Sigmoid colon (tissue), 6 donors: ENCODE measurements at regions not wholly inside any gene's neighbourhood (a gene's known extent, or its start where the extent isn't known, plus 50 kb on each side); places are given as distances from the start of the nearest gene placed in this dataset.
"Not testable (repeated sequence)": the region's sequence is repeated elsewhere in the genome, so short reads cannot be mapped to it uniquely, and the experiment has no call there.

Source experiments
- DNase-seq: peaks from one replicate; pipeline ENCODE4 v3.0.0-alpha.2; 2019
- H3K27ac ChIP-seq, 4 donors: fragments of 200-600 bp; sonication (generic); one replicate each; pipeline ENCODE4 v1.5.1; 2016 to 2019; ENCODE audit warnings: mild to moderate bottlenecking in 1 of 4
- H3K27me3 ChIP-seq, 3 donors: fragments of 200-600 bp; sonication (generic); one replicate each; pipeline ENCODE4 v1.5.1; 2019; ENCODE audit warnings: mild to moderate bottlenecking in 1 of 3
- H3K36me3 ChIP-seq, 4 donors: fragments of 200-600 bp; sonication (generic); one replicate each; pipeline ENCODE4 v1.5.1; 2016 to 2019
- H3K4me1 ChIP-seq, 4 donors: fragments of 200-600 bp; sonication (generic); one replicate each; pipeline ENCODE4 v1.5.1; 2017 to 2019
- H3K4me3 ChIP-seq, 4 donors: fragments of 200-600 bp; sonication (generic); one replicate each; pipeline ENCODE4 v1.5.1; 2017 to 2019; ENCODE audit warnings: mild to moderate bottlenecking in 2 of 4, moderate library complexity in 1 of 4
- H3K9me3 ChIP-seq, 4 donors: fragments of 200-600 bp in 3 of 4; sonication (generic) in 3 of 4; one replicate each; pipeline versions ENCODE4 v1.5.1 to v1.6.1; 2013 to 2019
- CTCF ChIP-seq, 4 experiments: fragments of 450-650 bp in 3 of 4; fragments of 200-600 bp in 1 of 4; IDR thresholded peaks; one replicate each; pipeline ENCODE4 v1.5.1; 2016 to 2019; ENCODE audit warnings: antibody characterized with exemption in 4 of 4, mild to moderate bottlenecking in 3 of 4, moderate library complexity in 2 of 4
- EP300 ChIP-seq, 4 donors: sonication (generic); formaldehyde crosslinking; IDR thresholded peaks; one replicate each; pipeline ENCODE4 v1.6.1; 2017; ENCODE audit warnings: antibody characterized with exemption in 4 of 4
- POLR2A ChIP-seq, 2 donors: fragments of 450-650 bp; IDR thresholded peaks; one replicate each; pipeline ENCODE4 v1.6.1; 2016; ENCODE audit warnings: antibody characterized with exemption in 2 of 2, mild to moderate bottlenecking in 2 of 2, moderate library complexity in 2 of 2
- POLR2AphosphoS5 ChIP-seq, 4 donors: sonication (generic); formaldehyde crosslinking; IDR thresholded peaks; one replicate each; pipeline ENCODE4 v1.6.1; 2017; ENCODE audit warnings: antibody characterized with exemption in 4 of 4
- WGBS, 2 donors: extraction: QIAGEN DNeasy Blood & Tissue Kit; methylation state at CpG; one replicate each; pipeline ENCODE4 v1.1.7; 2013; 5-methylcytosine and 5-hydroxymethylcytosine counted together
- intact Hi-C: fragments of 100-400 bp; cut with DNase I; formaldehyde crosslinking; loops from one replicate; pipeline ENCODE4 v1.15.1; 2023
- donor health status: healthy with polysubstance abuse.
- donor health status: healthy.

GRCh38 chr9:68593760-68594159 is 53.1 kb upstream of the TMEM252 start:
- DNase-seq, H3K9me3 ChIP-seq, H3K4me3 ChIP-seq, H3K27ac ChIP-seq, H3K36me3 ChIP-seq, H3K4me1 ChIP-seq, H3K27me3 ChIP-seq, intact Hi-C loops: not testable (repeated sequence)
- 66 to 70% methylated on average over 2 of the region's 2 CpGs for WGBS, 2 donors

- intact Hi-C loops: no loop called here
- no peaks in the 10 kb centered on the region for H3K9me3 ChIP-seq
- TF ChIP-seq CTCF (IDR thresholded peaks at IDR 0.05): no peak
- no peak for TF ChIP-seq POLR2A (IDR thresholded peaks at IDR 0.05)
- TF ChIP-seq POLR2AphosphoS5 (IDR thresholded peaks at IDR 0.05): no peak
- no peak for TF ChIP-seq EP300 (IDR thresholded peaks at IDR 0.05)
- no peaks in the 10 kb centered on the region for H3K36me3 ChIP-seq
- H3K27me3 ChIP-seq: no peaks in the 10 kb centered on the region
- no peak overlapping the region for H3K4me3 ChIP-seq
- no peak for DNase-seq
- 88 to 90% methylated on average over 3 of the region's 3 CpGs for WGBS, 2 donors
- no peak overlapping the region for H3K27ac ChIP-seq
- H3K4me1 ChIP-seq: no peaks in the 10 kb centered on the region
Observed at GRCh38 chr9:68595868-68596267, 55.2 kb upstream of the TMEM252 start.

- 73 to 91% methylated on average over 1 of the region's 1 CpG for WGBS, 2 donors
Observed at GRCh38 chr9:68597362-68597997, 56.8 kb upstream of the TMEM252 start.

GRCh38 chr9:68599826-68600225 is 59.1 kb upstream of the TMEM252 start:
- Histone ChIP-seq H3K9me3 (no peaks in the 10 kb centered on the region), H3K27me3 (no peaks in the 10 kb centered on the region), H3K27ac (no peak overlapping the region), H3K36me3 (no peaks in the 10 kb centered on the region), H3K4me1 (no peaks in the 10 kb centered on the region), H3K4me3 (no peak overlapping the region)
- no peak for TF ChIP-seq POLR2AphosphoS5 (IDR thresholded peaks at IDR 0.05)
- no peak for TF ChIP-seq POLR2A (IDR thresholded peaks at IDR 0.05)
- no peak for TF ChIP-seq EP300 (IDR thresholded peaks at IDR 0.05)
- no peak for TF ChIP-seq CTCF (IDR thresholded peaks at IDR 0.05)
- no peak for DNase-seq
- WGBS, 2 donors: 89 to 93% methylated on average over 2 of the region's 2 CpGs
- intact Hi-C loops: loop anchor here (5.0 kb wide), 1 partner anchor 417 kb away; no protein-coding TSS in a partner anchor

More at GRCh38 chr9:68597362-68597997, 56.8 kb upstream of the TMEM252 start:
- no peaks in the 10 kb centered on the region for H3K4me1 ChIP-seq
- DNase-seq: no peak
- intact Hi-C loops: no loop called here
- H3K4me3 ChIP-seq: no peak overlapping the region
- no peaks in the 10 kb centered on the region for H3K9me3 ChIP-seq
- TF ChIP-seq POLR2AphosphoS5 (IDR thresholded peaks at IDR 0.05): no peak
- no peak for TF ChIP-seq CTCF (IDR thresholded peaks at IDR 0.05)
- no peak for TF ChIP-seq POLR2A (IDR thresholded peaks at IDR 0.05)
- TF ChIP-seq EP300 (IDR thresholded peaks at IDR 0.05): no peak
- H3K36me3 ChIP-seq: no peaks in the 10 kb centered on the region
- no peak overlapping the region for H3K27ac ChIP-seq
- H3K27me3 ChIP-seq: no peaks in the 10 kb centered on the region

GRCh38 chr9:68601081-68601480 is 60.4 kb upstream of the TMEM252 start:
- intact Hi-C loops: loop anchor here (5.0 kb wide), 1 partner anchor 416 kb away; no protein-coding TSS in a partner anchor

More at GRCh38 chr9:68601081-68601480, 60.4 kb upstream of the TMEM252 start:
- Histone ChIP-seq H3K4me3 (no peak overlapping the region), H3K27ac (no peak overlapping the region), H3K36me3 (no peaks in the 10 kb centered on the region), H3K27me3 (no peaks in the 10 kb centered on the region), H3K4me1 (no peaks in the 10 kb centered on the region), H3K9me3 (no peaks in the 10 kb centered on the region)
- DNase-seq: no peak
- TF ChIP-seq POLR2A (IDR thresholded peaks at IDR 0.05): no peak
- TF ChIP-seq POLR2AphosphoS5 (IDR thresholded peaks at IDR 0.05): no peak
- TF ChIP-seq EP300 (IDR thresholded peaks at IDR 0.05): no peak
- no peak for TF ChIP-seq CTCF (IDR thresholded peaks at IDR 0.05)
- 63 to 91% methylated on average over 2 of the region's 2 CpGs for WGBS, 2 donors
